Transverse colon (tissue), 4 donors: ENCODE measurements at regions not wholly inside any gene's neighbourhood (a gene's known extent, or its start where the extent isn't known, plus 50 kb on each side); places are given as distances from the start of the nearest gene placed in this dataset.

ENCODE experiments used
- DNase-seq: peaks from one replicate; pipeline ENCODE4 v3.0.0-alpha.2; 2019
- H3K27ac ChIP-seq, 4 donors: fragments of 200-600 bp; sonication (generic); 2 replicates each; pipeline ENCODE4 v1.5.1; 2016 to 2018; ENCODE audit warnings: inconsistent platforms in 4 of 4
- H3K27me3 ChIP-seq: fragments of 200-600 bp; sonication (generic); 2 replicates; pipeline ENCODE4 v1.5.1; 2017; ENCODE audit warnings: inconsistent platforms
- H3K36me3 ChIP-seq, 4 donors: fragments of 200-600 bp; sonication (generic); 2 replicates each; pipeline ENCODE4 v1.5.1; 2017 to 2019; ENCODE audit warnings: inconsistent platforms in 4 of 4
- H3K4me1 ChIP-seq, 4 donors: fragments of 200-600 bp; sonication (generic); 2 replicates each; pipeline ENCODE4 v1.5.1; 2017 to 2020; ENCODE audit warnings: inconsistent platforms in 4 of 4
- H3K4me3 ChIP-seq, 4 donors: fragments of 200-600 bp; sonication (generic); 1 replicate in 1 of 4; 2 replicates in 3 of 4; pipeline versions ENCODE4 v1.5.1 to v1.6.1; 2017 to 2019; ENCODE audit warnings: inconsistent platforms in 4 of 4
- H3K9me3 ChIP-seq, 2 donors: fragments of 200-600 bp; sonication (generic); 2 replicates each; pipeline ENCODE4 v1.5.1; 2017 to 2019; ENCODE audit warnings: inconsistent platforms in 2 of 2
- EP300 ChIP-seq: sonication (generic); formaldehyde crosslinking; IDR thresholded peaks from one replicate; pipeline ENCODE4 v1.6.1; 2017; ENCODE audit warnings: antibody characterized with exemption, low read depth
- POLR2A ChIP-seq: fragments of 450-650 bp; IDR thresholded peaks from one replicate; pipeline ENCODE4 v1.6.1; 2016; ENCODE audit warnings: antibody characterized with exemption, mild to moderate bottlenecking, moderate library complexity
- POLR2AphosphoS5 ChIP-seq, 3 donors: sonication (generic); formaldehyde crosslinking; IDR thresholded peaks; one replicate each; pipeline ENCODE4 v1.6.1; 2016; ENCODE audit warnings: antibody characterized with exemption in 3 of 3
- WGBS, 2 donors: methylation state at CpG; one replicate each; pipeline ENCODE4 v1.1.5; 2018; ENCODE audit warnings: low coverage in 1 of 2; 5-methylcytosine and 5-hydroxymethylcytosine counted together
- in situ Hi-C, 4 donors: fragments of 200-750 bp; cut with MboI; loops; one replicate each; pipeline versions ENCODE4 v1.15.0 to v1.15.1; 2017; ENCODE audit warnings: low sequenced_read_pairs in 3 of 4, low pct_ligation_motif_present in 1 of 4, low pct_unique_long_range_greater_than_20kb in 1 of 4
- intact Hi-C: fragments of 100-400 bp; cut with DNase I; formaldehyde crosslinking; loops from one replicate; pipeline ENCODE4 v1.15.1; 2023; ENCODE audit warnings: low total_unique reads
- TF ChIP-seq, protein P1 (sequence below), 5 experiments: fragments of 200-600 bp in 3 of 5; fragments of 450-650 bp in 2 of 5; sonication (generic) in 3 of 5; IDR thresholded peaks; 1 replicate in 2 of 5; 2 replicates in 3 of 5; pipeline ENCODE4 v1.5.1; 2016 to 2017; ENCODE audit warnings: antibody characterized with exemption in 5 of 5, inconsistent platforms in 3 of 5, mild to moderate bottlenecking in 2 of 5, moderate library complexity in 1 of 5

DNA sequence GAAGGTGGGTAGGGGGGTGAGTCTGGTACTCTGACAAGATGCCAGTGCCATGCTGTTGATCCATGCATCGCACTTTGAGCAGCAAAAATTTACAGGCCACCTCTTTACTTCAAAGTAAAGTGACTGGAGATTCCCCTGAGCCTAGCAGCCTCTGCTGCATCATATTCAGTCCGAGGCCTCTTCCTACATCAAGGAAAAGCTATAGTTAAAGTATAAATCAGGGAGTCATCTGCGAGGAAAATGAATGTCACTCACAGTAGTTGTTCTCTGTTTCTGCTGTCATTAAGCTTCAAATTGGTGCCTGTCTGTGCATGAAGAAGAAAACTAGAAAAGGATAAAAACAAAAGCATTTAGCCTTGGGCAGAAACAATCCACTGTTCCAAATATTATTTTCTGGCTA lies 706.2 kb downstream of the TBL1XR1 start:
- no peak overlapping the region for H3K27ac ChIP-seq
- no peak for DNase-seq
- 74 to 76% methylated on average over 3 of the region's 3 CpGs for WGBS, 2 donors
- intact Hi-C loops (no loop called here), in situ Hi-C loops (no loop called here)
- no peak overlapping the region for H3K4me3 ChIP-seq
- no peaks in the 10 kb centered on the region for H3K36me3 ChIP-seq
- no peaks in the 10 kb centered on the region for H3K9me3 ChIP-seq
- TF ChIP-seq POLR2AphosphoS5 (IDR thresholded peaks at IDR 0.05), result no peak
- no peaks in the 10 kb centered on the region for H3K27me3 ChIP-seq
- H3K4me1 ChIP-seq, result no peaks in the 10 kb centered on the region

DNA sequence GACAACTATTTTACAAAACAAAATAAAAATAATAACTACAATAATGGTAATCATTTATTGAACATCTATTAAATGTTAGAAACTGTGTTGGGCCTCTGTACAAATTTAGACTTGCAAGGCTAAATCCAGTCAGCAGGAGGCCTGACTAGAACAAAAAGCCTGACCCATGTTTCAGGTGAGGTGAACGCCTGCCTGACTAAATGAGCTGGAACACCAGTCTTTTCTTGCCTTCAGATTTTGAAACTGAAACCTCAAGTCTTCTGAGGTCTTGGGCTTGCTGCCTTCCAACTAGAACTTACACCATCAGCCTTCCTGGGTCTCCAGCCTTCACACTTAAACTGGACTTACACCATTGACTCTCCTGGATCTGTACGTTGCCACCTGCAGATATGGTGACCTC lies 706.9 kb downstream of the TBL1XR1 start:
- H3K27me3 ChIP-seq, result no peaks in the 10 kb centered on the region
- no peak for DNase-seq
- WGBS, 2 donors, result 44 to 68% methylated on average over 1 to 2 of the region's 2 CpGs
- H3K9me3 ChIP-seq, result no peaks in the 10 kb centered on the region
- in situ Hi-C loops (no loop called here), intact Hi-C loops (no loop called here)
- H3K36me3 ChIP-seq, result no peaks in the 10 kb centered on the region
- H3K4me3 ChIP-seq, result no peak overlapping the region
- no peak for TF ChIP-seq POLR2A
- TF ChIP-seq POLR2AphosphoS5 (IDR thresholded peaks at IDR 0.05), result no peak
- no peak for TF ChIP-seq EP300
- TF ChIP-seq, protein P1, sequence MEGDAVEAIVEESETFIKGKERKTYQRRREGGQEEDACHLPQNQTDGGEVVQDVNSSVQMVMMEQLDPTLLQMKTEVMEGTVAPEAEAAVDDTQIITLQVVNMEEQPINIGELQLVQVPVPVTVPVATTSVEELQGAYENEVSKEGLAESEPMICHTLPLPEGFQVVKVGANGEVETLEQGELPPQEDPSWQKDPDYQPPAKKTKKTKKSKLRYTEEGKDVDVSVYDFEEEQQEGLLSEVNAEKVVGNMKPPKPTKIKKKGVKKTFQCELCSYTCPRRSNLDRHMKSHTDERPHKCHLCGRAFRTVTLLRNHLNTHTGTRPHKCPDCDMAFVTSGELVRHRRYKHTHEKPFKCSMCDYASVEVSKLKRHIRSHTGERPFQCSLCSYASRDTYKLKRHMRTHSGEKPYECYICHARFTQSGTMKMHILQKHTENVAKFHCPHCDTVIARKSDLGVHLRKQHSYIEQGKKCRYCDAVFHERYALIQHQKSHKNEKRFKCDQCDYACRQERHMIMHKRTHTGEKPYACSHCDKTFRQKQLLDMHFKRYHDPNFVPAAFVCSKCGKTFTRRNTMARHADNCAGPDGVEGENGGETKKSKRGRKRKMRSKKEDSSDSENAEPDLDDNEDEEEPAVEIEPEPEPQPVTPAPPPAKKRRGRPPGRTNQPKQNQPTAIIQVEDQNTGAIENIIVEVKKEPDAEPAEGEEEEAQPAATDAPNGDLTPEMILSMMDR (IDR thresholded peaks at IDR 0.05), result no peak
- no peak overlapping the region for H3K27ac ChIP-seq
- H3K4me1 ChIP-seq, result no peaks in the 10 kb centered on the region

DNA sequence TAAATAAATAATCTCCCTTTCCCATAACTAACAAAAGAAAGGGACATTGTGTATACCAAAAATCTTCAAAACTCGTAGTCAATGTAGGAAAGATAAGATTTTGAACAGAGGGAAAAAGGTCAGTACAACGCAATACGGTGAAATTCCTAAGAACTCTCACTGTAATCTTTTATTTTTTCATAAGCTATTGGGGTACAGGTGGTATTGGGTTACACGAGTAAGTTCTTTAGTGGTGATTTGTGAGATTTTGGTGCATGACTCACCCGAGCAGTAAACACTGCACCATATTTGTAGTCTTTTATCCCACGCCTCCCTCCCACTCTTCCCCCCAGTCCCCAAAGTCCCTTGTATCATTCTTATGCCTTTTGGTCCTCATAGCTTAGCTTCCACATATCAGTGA lies 718.0 kb downstream of the TBL1XR1 start:
- Histone ChIP-seq H3K9me3 (no peaks in the 10 kb centered on the region), H3K27me3 (no peaks in the 10 kb centered on the region), H3K27ac (no peak overlapping the region), H3K4me3 (no peak overlapping the region), H3K4me1 (no peaks in the 10 kb centered on the region), H3K36me3 (no peaks in the 10 kb centered on the region)
- no peak for DNase-seq
- TF ChIP-seq EP300 (no peak), POLR2AphosphoS5 (IDR thresholded peaks at IDR 0.05) (no peak), POLR2A (no peak)
- TF ChIP-seq, protein P1 (IDR thresholded peaks at IDR 0.05), result no peak
- intact Hi-C loops (no loop called here), in situ Hi-C loops (no loop called here)
- 81 to 82% methylated on average over 6 of the region's 6 CpGs for WGBS, 2 donors

DNA sequence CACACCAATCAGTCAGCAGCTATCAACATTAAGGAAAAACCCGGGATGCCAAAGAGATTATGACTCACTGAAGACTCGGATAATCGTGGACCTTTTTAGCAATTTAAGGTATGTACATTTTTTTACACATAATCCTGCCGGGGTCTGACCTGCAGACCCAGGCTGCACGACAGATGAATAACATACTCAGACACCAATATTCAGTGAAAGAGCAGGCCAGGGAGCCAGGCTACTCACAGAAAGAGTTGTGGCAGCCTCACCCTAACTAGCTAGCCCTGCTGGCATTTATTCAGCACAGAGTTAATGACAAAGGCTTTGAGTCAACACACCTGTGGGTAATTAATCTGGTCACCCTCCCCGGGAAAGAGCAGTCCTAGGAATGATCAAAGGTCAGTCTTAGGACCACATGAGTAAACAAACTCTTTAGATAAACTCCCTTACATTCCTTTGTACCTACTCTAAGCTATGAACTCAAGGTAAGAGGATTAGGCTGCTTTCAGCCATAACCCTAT lies 727.5 kb downstream of the TBL1XR1 start:
- no peak overlapping the region for H3K27ac ChIP-seq
- no peaks in the 10 kb centered on the region for H3K36me3 ChIP-seq
- H3K4me1 ChIP-seq, result no peaks in the 10 kb centered on the region
- DNase-seq, result no peak
- H3K9me3 ChIP-seq, result no peaks in the 10 kb centered on the region
- in situ Hi-C loops (no loop called here), intact Hi-C loops (no loop called here)
- 46 to 58% methylated on average over 5 to 6 of the region's 6 CpGs for WGBS, 2 donors
- no peaks in the 10 kb centered on the region for H3K27me3 ChIP-seq
- H3K4me3 ChIP-seq, result no peak overlapping the region
- TF ChIP-seq, protein P1 (IDR thresholded peaks at IDR 0.05), result no peak
- TF ChIP-seq EP300 (no peak), POLR2A (no peak), POLR2AphosphoS5 (IDR thresholded peaks at IDR 0.05) (no peak)

DNA sequence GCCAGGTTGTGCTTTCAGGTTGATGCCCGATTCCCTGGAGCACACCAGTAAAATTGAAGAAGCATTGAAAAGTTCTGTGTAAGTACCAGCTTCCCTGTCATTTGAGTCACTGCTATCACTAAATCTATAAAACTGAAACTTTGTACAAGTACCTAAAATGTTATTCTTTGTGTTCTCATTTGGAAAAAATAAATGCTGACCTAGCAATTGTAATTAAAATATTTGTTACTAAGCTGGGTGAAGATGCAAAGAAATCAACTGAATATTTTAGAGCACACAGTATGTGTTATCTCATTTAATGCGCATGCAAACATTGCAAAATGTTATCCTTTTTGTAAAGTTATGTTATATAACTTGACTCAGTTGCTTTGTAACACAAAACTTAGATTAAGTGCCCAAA lies 733.7 kb downstream of the TBL1XR1 start:
- Histone ChIP-seq H3K4me1 (no peaks in the 10 kb centered on the region), H3K27ac (no peak overlapping the region), H3K36me3 (no peaks in the 10 kb centered on the region), H3K27me3 (no peaks in the 10 kb centered on the region), H3K4me3 (no peak overlapping the region), H3K9me3 (no peaks in the 10 kb centered on the region)
- intact Hi-C loops, result no loop called here
- no peak for TF ChIP-seq POLR2AphosphoS5 (IDR thresholded peaks at IDR 0.05)
- TF ChIP-seq, protein P1 (IDR thresholded peaks at IDR 0.05), result no peak
- no peak for TF ChIP-seq EP300
- no peak for TF ChIP-seq POLR2A
- no peak for DNase-seq
- WGBS, 2 donors, result 44 to 46% methylated on average over 2 of the region's 2 CpGs
- in situ Hi-C loops, result no loop called here
